ENCODE measurements at regions not wholly inside any gene's neighbourhood (a gene's known extent, or its start where the extent isn't known, plus 50 kb on each side); places are given as distances from the start of the nearest gene placed in this dataset.

GRCh38 chr3:83868909-83869567 is 1089.8 kb upstream of the CADM2 start:
- TF ChIP-seq EP300 (IDR thresholded peaks at IDR 0.05) (no peak), POLR2AphosphoS5 (IDR thresholded peaks at IDR 0.05) (no peak), POLR2A (IDR thresholded peaks at IDR 0.05) (no peak), CTCF (IDR thresholded peaks at IDR 0.05) (no peak)
- Histone ChIP-seq H3K27me3 (no peaks in the 10 kb centered on the region), H3K9me3 (no peaks in the 10 kb centered on the region), H3K36me3 (no peaks in the 10 kb centered on the region), H3K27ac (no peak overlapping the region), H3K4me1 (no peaks in the 10 kb centered on the region), H3K4me3 (no peak overlapping the region)
- WGBS: 93% methylated on average over 2 of the region's 2 CpGs
- DNase-seq (ENCODE audit: low spot score in 2 of 2): no peak

DNA sequence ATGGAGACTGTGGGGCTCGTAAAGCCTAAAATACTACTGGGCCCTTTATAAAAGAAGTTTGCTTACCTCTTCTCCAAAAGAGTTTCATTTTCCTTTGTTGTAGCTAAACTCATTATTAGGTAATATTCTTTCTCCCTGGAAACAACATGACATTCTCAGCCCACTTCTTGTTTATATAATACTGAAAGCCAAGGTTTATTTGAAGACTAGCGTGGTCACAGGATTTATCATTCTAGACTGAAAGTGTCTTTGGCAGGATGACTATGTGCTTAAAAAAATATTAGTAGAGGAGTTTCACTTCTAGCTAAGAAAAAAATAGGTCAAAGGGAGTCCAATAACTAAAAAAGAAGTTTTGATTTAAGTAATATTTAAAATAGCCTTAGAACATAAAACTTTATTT is 1085.2 kb upstream of the CADM2 start:
- 45% methylated on average over 2 of the region's 2 CpGs for WGBS
- no peak for DNase-seq (ENCODE audit: low spot score in 2 of 2)
- no peak overlapping the region for H3K27ac ChIP-seq
- H3K9me3 ChIP-seq: no peaks in the 10 kb centered on the region
- no peak overlapping the region for H3K4me3 ChIP-seq
- no peaks in the 10 kb centered on the region for H3K4me1 ChIP-seq
- no peak for TF ChIP-seq POLR2A (IDR thresholded peaks at IDR 0.05)
- no peak for TF ChIP-seq CTCF (IDR thresholded peaks at IDR 0.05)
- no peak for TF ChIP-seq POLR2AphosphoS5 (IDR thresholded peaks at IDR 0.05)
- TF ChIP-seq EP300 (IDR thresholded peaks at IDR 0.05): no peak
- no peaks in the 10 kb centered on the region for H3K27me3 ChIP-seq
- H3K36me3 ChIP-seq: no peaks in the 10 kb centered on the region

DNA sequence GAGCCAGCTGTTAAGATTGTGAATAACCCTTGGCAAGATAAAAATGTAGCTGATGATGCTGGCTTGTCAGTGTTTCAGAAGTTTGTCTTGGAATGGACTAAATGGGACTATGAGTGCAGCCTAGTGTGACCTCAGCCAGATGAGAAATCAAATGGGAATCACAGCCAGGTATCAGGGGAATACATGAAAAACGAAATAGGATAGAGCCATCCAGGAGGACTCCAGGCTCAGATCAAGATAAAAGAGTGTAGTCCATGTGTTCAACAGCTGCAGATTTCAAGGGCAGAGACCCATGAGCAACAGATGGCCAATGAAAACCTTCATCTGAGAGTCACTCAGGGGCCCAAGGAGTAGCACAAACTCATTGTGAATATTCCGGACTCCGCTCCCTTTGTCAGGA is 1080.9 kb upstream of the CADM2 start:
- 57% methylated on average over 3 of the region's 3 CpGs for WGBS
- Histone ChIP-seq H3K27me3 (no peaks in the 10 kb centered on the region), H3K9me3 (no peaks in the 10 kb centered on the region), H3K27ac (no peak overlapping the region), H3K36me3 (no peaks in the 10 kb centered on the region), H3K4me3 (no peak overlapping the region), H3K4me1 (no peaks in the 10 kb centered on the region)
- DNase-seq (ENCODE audit: low spot score in 2 of 2): no peak
- no peak for TF ChIP-seq CTCF (IDR thresholded peaks at IDR 0.05)
- no peak for TF ChIP-seq POLR2AphosphoS5 (IDR thresholded peaks at IDR 0.05)
- TF ChIP-seq POLR2A (IDR thresholded peaks at IDR 0.05): no peak
- no peak for TF ChIP-seq EP300 (IDR thresholded peaks at IDR 0.05)

GRCh38 chr3:83882701-83883100 is 1076.1 kb upstream of the CADM2 start:
- H3K27ac ChIP-seq: no peak overlapping the region
- H3K4me3 ChIP-seq: no peak overlapping the region
- H3K36me3 ChIP-seq: no peaks in the 10 kb centered on the region
- no peak for TF ChIP-seq POLR2AphosphoS5 (IDR thresholded peaks at IDR 0.05)
- no peak for TF ChIP-seq POLR2A (IDR thresholded peaks at IDR 0.05)
- TF ChIP-seq CTCF (IDR thresholded peaks at IDR 0.05): no peak
- TF ChIP-seq EP300 (IDR thresholded peaks at IDR 0.05): no peak
- no peaks in the 10 kb centered on the region for H3K4me1 ChIP-seq
- no peak for DNase-seq (ENCODE audit: low spot score in 2 of 2)
- no peaks in the 10 kb centered on the region for H3K27me3 ChIP-seq
- WGBS: 91% methylated on average over 2 of the region's 2 CpGs
- no peaks in the 10 kb centered on the region for H3K9me3 ChIP-seq

DNA sequence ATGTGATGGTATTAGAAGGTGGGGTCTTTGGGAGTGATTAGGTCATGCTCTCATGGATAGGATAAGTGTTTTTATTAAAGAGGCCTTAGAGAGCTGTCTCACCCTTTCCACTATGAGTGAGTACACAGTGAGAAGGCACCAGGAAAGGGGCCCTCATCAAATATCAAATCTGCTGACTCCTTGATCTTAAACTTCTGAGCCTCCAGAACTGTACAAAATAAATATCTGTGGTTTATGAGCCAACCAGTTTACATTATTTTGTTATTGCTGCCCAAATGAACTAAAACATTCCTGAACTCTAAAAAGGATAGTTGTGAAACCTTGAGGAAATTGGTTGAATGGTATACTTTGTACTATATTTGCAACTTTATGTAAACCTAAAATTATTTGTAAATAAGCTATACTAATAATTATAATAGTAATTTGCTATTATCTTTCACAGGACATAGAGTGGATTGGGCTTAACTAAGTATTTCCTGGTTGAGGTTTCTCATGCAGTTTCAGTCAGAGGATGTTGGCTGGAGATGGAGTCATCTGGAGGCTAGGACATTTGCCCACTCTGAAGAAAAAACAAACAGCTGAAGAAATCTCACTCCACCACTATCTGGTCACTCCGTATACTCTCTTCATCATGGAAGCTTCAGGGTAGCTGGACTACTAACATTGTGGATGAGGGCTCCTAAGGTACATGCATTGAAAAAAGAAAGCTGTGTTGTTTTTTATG is 1068.6 kb upstream of the CADM2 start:
- no peak for DNase-seq (ENCODE audit: low spot score in 2 of 2)
- TF ChIP-seq CTCF (IDR thresholded peaks at IDR 0.05): no peak
- H3K4me1 ChIP-seq: no peaks in the 10 kb centered on the region
- no peaks in the 10 kb centered on the region for H3K36me3 ChIP-seq
- no peaks in the 10 kb centered on the region for H3K9me3 ChIP-seq
- 64% methylated on average over 1 of the region's 1 CpG for WGBS
- no peak overlapping the region for H3K27ac ChIP-seq
- H3K27me3 ChIP-seq: no peaks in the 10 kb centered on the region
- H3K4me3 ChIP-seq: no peak overlapping the region

All from suprapubic skin (tissue), 4 donors.